HepG2 (cell line): ENCODE measurements at regions not wholly inside any gene's neighbourhood (a gene's known extent, or its start where the extent isn't known, plus 50 kb on each side); places are given as distances from the start of the nearest gene placed in this dataset.

Experiments used
- ATAC-seq: fragments of 200-7000 bp; cut with Tn5 transposase; 3 replicates; pipeline ENCODE4 v1.9.1; 2020; ENCODE audit warnings: mild to moderate bottlenecking, moderate library complexity
- BruUV-seq: library from RNA; stranded (reverse); fragments of 400-500 nt; replicated peaks from 2 replicates; lab custom pipeline; 2021; lab: Mats Ljungman, UMichigan
- CTCF ChIA-PET: fragments of 300-600 bp; formaldehyde crosslinking; extraction: SDS; loops from one replicate; lab custom pipeline; 2021; ENCODE audit warnings: low total read pairs, inconsistent platforms, low intra/inter-chr PET ratio; lab: Yijun Ruan, JAX
- POLR2A ChIA-PET: fragments of 350-600 bp; sonication (Branson Sonifier 250); formaldehyde crosslinking; loops from one replicate; lab custom pipeline; 2020; ENCODE audit warnings: antibody characterized with exemption, inconsistent platforms; lab: Yijun Ruan, JAX
- DNase-seq: peaks from one replicate; pipeline ENCODE4 v3.0.0-alpha.2; 2015; ENCODE audit warnings: low spot score
- FAIRE-seq: peaks from 3 replicates; lab custom pipeline; 2011; peaks lifted over from hg19 to GRCh38; lab: Jason Lieb, UNC
- H2AFZ ChIP-seq: one replicate; pipeline ENCODE4 v1.6.1; 2011; ENCODE audit warnings: low read length, inconsistent platforms
- H3K27ac ChIP-seq: fragments of 300-600 bp; 3 replicates; pipeline ENCODE4 v1.8.0; 2011; ENCODE audit warnings: mixed run types, mild to moderate bottlenecking, mixed read lengths, low read length, inconsistent platforms; ENCODE audit not compliant: insufficient read depth; ENCODE audit errors: extremely low read length
- H3K27me3 ChIP-seq, 2 experiments: fragments of 200-600 bp in 1 of 2; 2 replicates in 1 of 2; 3 replicates in 1 of 2; pipeline versions ENCODE4 v1.6.0 to v1.8.0; 2011; ENCODE audit warnings: low read length in 2 of 2, mild to moderate bottlenecking in 2 of 2, moderate library complexity in 2 of 2, inconsistent platforms in 1 of 2; ENCODE audit not compliant: insufficient read depth in 2 of 2, control insufficient read depth in 1 of 2
- H3K36me3 ChIP-seq, 2 experiments: fragments of 200-600 bp in 1 of 2; replicated peaks in 1 of 2; 2 replicates in 1 of 2; 3 replicates in 1 of 2; pipeline versions ENCODE4 v1.5.1 to v1.8.0; 2011; ENCODE audit warnings: low read length in 2 of 2, inconsistent platforms in 1 of 2; ENCODE audit not compliant: insufficient read depth in 2 of 2, control insufficient read depth in 1 of 2
- H3K4me1 ChIP-seq: 2 replicates; pipeline ENCODE4 v1.5.1; 2012; ENCODE audit warnings: low read length, inconsistent platforms; ENCODE audit not compliant: insufficient read depth
- H3K4me2 ChIP-seq: 2 replicates; pipeline ENCODE4 v1.6.0; 2011; ENCODE audit warnings: low read depth, low read length, inconsistent platforms
- H3K4me3 ChIP-seq, 3 experiments: fragments of 200-600 bp in 1 of 3; sonication (generic), shearing (Covaris generic) in 1 of 3; replicated peaks in 1 of 3; 2 replicates each; pipeline ENCODE4 v1.5.1; 2011 to 2016; ENCODE audit warnings: low read length in 3 of 3, inconsistent platforms in 2 of 3, low read depth in 2 of 3, mild to moderate bottlenecking in 2 of 3, control low read depth in 1 of 3, mixed read lengths in 1 of 3; ENCODE audit not compliant: insufficient read depth in 1 of 3
- H3K79me2 ChIP-seq: one replicate; pipeline ENCODE4 v1.6.1; 2011; ENCODE audit warnings: low read length, inconsistent platforms; ENCODE audit not compliant: insufficient read depth
- H3K9ac ChIP-seq: 2 replicates; pipeline ENCODE4 v1.6.0; 2011; ENCODE audit warnings: mild to moderate bottlenecking, low read depth, low read length, inconsistent platforms; ENCODE audit not compliant: insufficient read depth
- H3K9me3 ChIP-seq: 2 replicates; pipeline ENCODE4 v1.5.1; 2012; ENCODE audit warnings: mild to moderate bottlenecking, low read length
- H4K20me1 ChIP-seq: 2 replicates; pipeline ENCODE4 v1.6.0; 2011; ENCODE audit warnings: inconsistent platforms, mild to moderate bottlenecking, low read length, moderate library complexity; ENCODE audit not compliant: insufficient read depth
- HNRNPLL ChIP-seq: fragments of 200-400 bp; formaldehyde crosslinking; IDR thresholded peaks from 2 replicates; pipeline ENCODE4 v1.6.1; 2017; ENCODE audit warnings: mild to moderate bottlenecking, low read depth, low read length; ENCODE audit not compliant: poor library complexity, severe bottlenecking
- MBNL3 ChIP-seq: fragments of 250-450 bp; sonication (Bioruptor Pico); conservative IDR thresholded peaks from 2 replicates; pipeline ENCODE4 v1.8.0; 2022; ENCODE audit warnings: mild to moderate bottlenecking, inconsistent platforms
- ZFP36 ChIP-seq: fragments of 150-350 bp; IDR thresholded peaks from 2 replicates; pipeline ENCODE4 v1.6.1; 2018; ENCODE audit warnings: borderline replicate concordance, low read length, low read depth; ENCODE audit not compliant: partially characterized antibody
- ZNF652 ChIP-seq: IDR thresholded peaks from 2 replicates; pipeline ENCODE4 v1.6.1; 2016; ENCODE audit warnings: low read depth, borderline replicate concordance
- ZNF7 ChIP-seq: IDR thresholded peaks from 2 replicates; pipeline ENCODE4 v1.6.1; 2016; ENCODE audit warnings: missing biosample characterization, missing genetic modification reagents
- WGBS: methylation state at CpG from one replicate; pipeline ENCODE4 v1.1.6; 2017; ENCODE audit warnings: low lambda C conversion rate; 5-methylcytosine and 5-hydroxymethylcytosine counted together
- in situ Hi-C: cut with HindIII; loops from 2 replicates; pipeline ENCODE4 v1.10.0; 2017; ENCODE audit warnings: low pct_unique_long_range_greater_than_20kb; ENCODE audit not compliant: extremely low pct_ligation_motif_present
- intact Hi-C: fragments of 100-400 bp; cut with micrococcal nuclease; formaldehyde crosslinking; loops from one replicate; pipeline ENCODE4 v1.10.0; 2022; ENCODE audit not compliant: unreplicated experiment
- TF ChIP-seq, protein P1 (sequence below): sonication (generic); formaldehyde crosslinking; IDR thresholded peaks from 2 replicates; pipeline ENCODE4 v1.4.0; 2020; ENCODE audit warnings: missing genetic modification reagents, mild to moderate bottlenecking, borderline replicate concordance
- TF ChIP-seq, protein P2 (sequence below): sonication (generic); formaldehyde crosslinking; IDR thresholded peaks from 2 replicates; pipeline ENCODE4 v1.5.1; 2020; ENCODE audit warnings: missing genetic modification reagents, mild to moderate bottlenecking, borderline replicate concordance

DNA sequence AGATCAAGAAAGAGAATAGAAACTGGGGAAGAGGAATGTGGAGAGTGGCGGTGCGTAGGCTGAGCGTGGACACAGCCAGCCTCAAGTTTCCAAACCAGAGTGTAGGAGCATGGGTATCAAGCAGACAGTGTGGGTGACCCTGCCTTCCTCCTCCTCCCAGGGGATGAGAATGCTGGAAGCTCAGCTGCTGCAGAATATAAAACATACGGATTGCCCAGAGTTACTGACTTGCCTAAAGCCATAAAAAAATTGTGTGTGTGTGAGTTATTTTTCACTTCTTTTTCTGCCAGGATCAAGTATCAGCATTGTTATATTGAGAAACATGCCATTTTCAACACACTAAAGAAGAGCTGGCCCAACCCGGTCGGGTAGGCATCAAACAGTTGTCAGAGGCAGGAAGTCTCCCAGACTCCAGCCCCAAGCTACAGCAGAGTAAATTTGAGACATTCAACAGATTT is 333.3 kb upstream of the ACVR2A start:
- Histone ChIP-seq H3K27me3 (no peaks in the 10 kb centered on the region), H3K36me3 (no peaks in the 10 kb centered on the region), H3K9me3 (no peaks in the 10 kb centered on the region), H3K27ac (no peak overlapping the region), H3K79me2 (no peaks in the 10 kb centered on the region), H2AFZ (no peak overlapping the region), H3K4me3 (no peak overlapping the region)
- no peak for FAIRE-seq
- in situ Hi-C loops (no loop called here), intact Hi-C loops (no loop called here)
- 9% methylated on average over 6 of the region's 6 CpGs for WGBS
- ChIA-PET CTCF (no interaction called here), POLR2A (no interaction called here)
- BruUV-seq: no TSS peak
- TF ChIP-seq ZNF7 (CRISPR knock-in tag) (no peak), MBNL3 (CRISPR knock-in tag) (no peak), ZFP36 (no peak), ZNF652 (CRISPR knock-in tag) (no peak), HNRNPLL (no peak)
- TF ChIP-seq, protein P1, sequence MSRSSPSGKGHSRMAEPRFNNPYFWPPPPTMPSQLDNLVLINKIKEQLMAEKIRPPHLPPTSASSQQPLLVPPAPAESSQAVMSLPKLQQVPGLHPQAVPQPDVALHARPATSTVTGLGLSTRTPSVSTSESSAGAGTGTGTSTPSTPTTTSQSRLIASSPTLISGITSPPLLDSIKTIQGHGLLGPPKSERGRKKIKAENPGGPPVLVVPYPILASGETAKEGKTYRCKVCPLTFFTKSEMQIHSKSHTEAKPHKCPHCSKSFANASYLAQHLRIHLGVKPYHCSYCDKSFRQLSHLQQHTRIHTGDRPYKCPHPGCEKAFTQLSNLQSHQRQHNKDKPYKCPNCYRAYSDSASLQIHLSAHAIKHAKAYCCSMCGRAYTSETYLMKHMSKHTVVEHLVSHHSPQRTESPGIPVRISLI: no peak
- TF ChIP-seq, protein P2, sequence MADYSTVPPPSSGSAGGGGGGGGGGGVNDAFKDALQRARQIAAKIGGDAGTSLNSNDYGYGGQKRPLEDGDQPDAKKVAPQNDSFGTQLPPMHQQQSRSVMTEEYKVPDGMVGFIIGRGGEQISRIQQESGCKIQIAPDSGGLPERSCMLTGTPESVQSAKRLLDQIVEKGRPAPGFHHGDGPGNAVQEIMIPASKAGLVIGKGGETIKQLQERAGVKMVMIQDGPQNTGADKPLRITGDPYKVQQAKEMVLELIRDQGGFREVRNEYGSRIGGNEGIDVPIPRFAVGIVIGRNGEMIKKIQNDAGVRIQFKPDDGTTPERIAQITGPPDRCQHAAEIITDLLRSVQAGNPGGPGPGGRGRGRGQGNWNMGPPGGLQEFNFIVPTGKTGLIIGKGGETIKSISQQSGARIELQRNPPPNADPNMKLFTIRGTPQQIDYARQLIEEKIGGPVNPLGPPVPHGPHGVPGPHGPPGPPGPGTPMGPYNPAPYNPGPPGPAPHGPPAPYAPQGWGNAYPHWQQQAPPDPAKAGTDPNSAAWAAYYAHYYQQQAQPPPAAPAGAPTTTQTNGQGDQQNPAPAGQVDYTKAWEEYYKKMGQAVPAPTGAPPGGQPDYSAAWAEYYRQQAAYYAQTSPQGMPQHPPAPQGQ (CRISPR knock-in tag): no peak
- TF ChIP-seq, all 625 proteins: peak for 0
- Histone ChIP-seq H3K9ac (no peak overlapping the region), H3K4me1 (no peaks in the 10 kb centered on the region), H3K4me2 (no peak overlapping the region), H4K20me1 (no peaks in the 10 kb centered on the region)
- DNase-seq (no peak), ATAC-seq (no peak)
